ENCODE measurements at regions not wholly inside any gene's neighbourhood (a gene's known extent, or its start where the extent isn't known, plus 50 kb on each side); places are given as distances from the start of the nearest gene placed in this dataset.

DNA sequence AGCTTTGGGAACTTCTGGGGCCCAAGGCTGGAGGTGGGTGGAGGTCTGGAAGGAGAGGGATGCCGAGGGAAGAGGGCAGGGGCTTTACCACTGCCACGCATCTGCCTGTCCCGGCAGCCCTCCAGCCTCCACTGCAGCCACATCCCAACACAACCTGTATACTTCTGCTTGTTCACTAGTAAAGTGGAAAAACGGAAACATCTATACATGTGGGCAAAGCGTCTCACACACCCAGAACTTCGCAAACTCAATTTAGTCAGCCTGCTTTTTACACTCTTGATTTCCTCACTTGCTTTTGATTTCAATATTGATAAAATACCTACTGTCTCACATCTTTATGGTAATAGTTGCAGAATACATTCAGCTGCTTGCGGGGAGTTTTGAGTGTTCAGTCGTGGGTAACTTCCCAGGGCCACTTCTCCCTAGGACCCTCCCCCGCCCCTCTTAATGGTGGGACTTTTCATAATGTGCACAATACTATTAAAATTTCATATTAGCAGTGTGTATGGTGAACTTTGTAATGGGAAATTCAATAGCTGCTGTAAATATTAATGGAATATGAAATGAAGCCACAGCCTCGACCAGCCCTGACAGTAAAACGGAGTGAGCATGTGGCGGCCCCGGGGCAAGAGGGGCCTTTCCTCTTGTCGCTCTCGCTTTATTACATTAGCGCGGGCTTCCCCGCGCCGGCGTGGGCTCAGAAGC, 85.2 kb downstream of the NR2F2 start:
- DNase-seq (ENCODE audit: low read depth) = no peak

DNA sequence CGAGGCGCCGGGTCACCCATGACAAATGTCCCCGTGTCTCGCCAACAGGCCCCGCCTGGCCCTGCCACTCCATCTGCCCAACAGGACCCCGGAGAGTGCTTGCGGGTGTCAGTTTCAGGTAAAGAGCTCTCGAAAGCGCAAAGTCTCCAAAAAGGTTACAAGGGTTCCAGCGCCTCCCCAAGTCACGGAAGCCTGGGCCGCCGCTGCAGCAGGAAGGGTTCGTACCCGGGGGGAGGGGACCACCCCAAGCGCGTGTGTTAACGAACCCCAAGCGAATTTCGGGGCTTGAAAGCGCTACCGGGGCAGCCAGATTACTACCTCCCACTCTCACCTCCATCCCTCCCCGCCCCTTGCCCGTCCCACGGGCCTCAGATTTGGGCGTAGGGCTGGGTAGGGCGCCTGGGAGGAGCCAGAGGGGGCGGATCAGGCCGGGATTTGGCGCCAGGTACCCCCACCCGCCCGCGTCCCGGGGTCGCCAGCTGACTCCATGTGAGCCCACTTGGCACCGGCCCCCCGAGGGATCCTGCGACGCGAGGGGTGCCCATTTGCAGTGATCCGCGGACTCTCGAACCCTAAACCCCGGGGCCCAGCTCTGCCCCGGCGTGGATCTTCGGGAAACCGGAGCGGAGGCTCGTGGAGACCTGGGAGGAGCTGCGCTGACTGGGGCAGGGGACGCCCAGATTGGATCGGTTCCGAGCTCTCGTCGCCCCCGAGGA, 85.9 kb downstream of the NR2F2 start:
- DNase-seq (ENCODE audit: low read depth) = no peak

DNA sequence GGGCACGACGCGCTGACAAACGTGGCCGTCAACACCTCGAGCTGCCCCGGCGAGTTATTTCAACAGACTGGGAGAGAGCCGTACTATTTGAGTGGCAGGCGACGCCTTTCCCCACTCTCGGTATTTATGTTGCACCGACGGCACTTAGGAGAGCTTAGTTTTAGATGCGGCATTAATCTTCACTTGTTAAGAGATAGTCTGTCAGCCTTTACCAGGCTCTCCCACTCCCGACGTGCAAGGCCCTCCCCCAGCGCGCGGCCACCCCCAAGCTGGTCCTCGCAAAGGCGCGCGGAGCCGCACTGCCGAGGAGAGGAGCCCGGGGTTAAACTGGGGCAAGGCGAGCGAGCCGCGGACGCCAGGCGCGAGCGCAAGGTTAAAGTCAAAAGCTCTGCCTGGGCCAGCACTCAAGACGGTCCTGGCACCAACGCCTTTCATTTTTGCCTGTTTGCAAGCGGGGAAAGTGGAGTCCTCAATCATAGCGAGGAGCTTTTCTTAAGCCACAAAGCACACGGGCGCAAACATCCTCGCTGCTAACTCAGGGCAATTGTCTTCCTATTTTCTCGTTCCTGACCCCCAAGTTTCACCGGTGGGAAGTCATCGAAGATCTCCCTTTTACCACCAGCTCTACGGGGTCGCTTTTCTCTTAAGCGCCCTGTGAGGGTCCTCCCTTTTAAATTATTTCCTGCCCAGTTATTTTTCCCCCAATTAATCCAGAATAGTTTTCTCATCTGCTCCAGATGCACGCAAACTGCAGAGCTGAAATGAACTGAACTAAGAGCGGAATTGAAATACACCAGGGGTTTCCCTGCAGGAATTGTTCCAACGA, 86.6 kb downstream of the NR2F2 start:
- DNase-seq (ENCODE audit: low read depth) = no peak

GRCh38 chr15:96417760-96418130, 87.2 kb downstream of the NR2F2 start:
- DNase-seq (ENCODE audit: low read depth) = no peak

DNA sequence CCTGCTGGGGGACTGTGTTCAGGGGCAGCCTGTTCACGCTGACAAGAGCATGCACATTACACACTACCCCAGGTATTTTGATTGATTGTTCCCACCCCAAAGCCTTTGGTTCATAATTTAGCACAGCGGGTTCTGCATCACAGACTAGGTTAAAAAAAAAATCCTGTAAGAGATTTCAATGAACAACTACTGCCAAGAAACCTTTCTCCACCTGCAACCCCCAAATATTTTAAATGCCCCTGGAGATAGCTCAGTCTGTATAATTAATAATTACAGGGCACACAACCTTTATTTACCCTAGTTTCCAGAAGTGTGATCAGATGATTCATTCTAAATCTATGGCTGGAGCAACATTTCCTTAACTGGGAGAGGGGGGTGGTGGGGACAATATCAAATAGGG, 87.6 kb downstream of the NR2F2 start:
- DNase-seq (ENCODE audit: low read depth) = no peak

GRCh38 chr15:96421178-96421601, 90.7 kb downstream of the NR2F2 start:
- DNase-seq (ENCODE audit: low read depth) = no peak

- DNase-seq (ENCODE audit: low read depth) = no peak
Measured at GRCh38 chr15:96422125-96422524, 91.6 kb downstream of the NR2F2 start.

DNA sequence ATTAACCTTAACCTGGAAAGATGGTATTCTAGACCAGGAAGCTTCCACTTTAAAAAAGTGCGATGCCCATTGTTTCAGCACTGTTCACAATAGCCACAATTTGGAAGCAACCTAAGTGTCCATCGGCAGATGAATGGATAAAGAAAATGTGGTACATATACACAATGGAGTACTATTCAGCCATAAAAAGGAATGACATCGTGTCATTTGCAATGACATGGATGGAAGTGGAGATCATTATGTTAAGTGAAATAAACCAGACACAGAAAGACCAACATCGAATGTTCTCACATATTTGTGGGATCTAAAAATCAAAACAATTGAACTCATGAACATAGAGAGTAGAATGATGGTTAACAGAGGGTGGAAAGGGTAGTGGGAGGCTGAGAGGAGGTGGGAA, 94.2 kb downstream of the NR2F2 start:
- no peak for DNase-seq (ENCODE audit: low read depth)

DNA sequence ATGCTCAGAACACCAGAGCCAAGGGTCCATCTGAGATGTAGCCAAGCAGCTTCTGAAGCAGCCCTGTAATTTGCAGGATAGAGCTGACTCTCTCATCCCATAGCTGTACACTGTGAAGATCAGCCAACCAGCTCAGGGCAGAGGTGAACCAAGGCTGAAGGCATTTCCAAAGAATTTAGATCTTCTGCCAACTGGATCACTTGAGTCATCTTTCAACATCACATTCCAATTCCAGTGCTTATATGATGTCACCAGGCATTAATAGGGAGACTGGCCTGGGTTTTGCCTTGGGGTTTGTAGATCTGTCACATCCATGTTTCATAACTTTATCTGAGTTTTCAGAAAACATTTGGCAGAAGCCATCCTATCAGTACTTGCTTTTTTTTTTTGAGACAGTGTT, 98.2 kb downstream of the NR2F2 start:
- no peak for DNase-seq (ENCODE audit: low read depth)

DNA sequence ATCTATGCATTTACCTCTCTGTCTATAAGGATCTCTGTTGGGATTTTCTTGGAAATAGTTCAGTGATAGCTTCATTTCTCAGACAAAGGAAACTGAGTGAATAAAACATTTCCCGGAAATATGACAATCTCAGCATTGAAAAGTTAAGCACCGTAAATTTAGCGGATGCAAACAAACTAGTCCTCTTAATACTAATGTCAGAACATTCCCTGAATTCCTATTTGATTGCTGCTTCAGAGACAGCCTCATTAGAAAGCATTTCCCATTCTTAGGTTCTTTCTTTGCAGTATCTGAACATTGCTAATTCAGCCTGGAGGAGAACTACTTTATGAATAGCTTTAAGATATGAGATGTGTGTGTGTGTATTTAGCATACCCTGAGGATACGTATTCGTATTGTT, 101.3 kb downstream of the NR2F2 start:
- DNase-seq (ENCODE audit: low read depth) = no peak

- no peak for DNase-seq (ENCODE audit: low read depth)
Measured at GRCh38 chr15:96435022-96435421, 104.5 kb downstream of the NR2F2 start.

DNA sequence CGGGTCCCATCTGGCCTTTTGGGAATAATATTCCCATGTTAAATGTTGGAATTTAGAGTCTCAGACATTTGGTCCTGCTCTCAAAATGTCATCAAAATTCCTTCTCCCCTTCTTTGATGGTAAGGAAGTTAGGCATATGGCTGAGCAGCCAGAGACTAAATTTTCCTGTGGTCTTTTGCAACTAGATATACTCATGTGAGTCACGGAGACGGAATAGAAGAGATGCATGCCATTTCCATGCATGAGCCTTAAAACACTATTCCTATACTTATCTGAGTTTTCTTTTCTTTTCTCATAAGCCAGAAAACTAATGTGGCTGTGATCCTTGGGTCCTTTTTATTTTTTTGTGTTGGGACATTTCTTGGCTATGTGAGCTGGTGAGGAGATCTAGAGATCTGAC, 105.3 kb downstream of the NR2F2 start:
- DNase-seq (ENCODE audit: low read depth) = no peak

DNA sequence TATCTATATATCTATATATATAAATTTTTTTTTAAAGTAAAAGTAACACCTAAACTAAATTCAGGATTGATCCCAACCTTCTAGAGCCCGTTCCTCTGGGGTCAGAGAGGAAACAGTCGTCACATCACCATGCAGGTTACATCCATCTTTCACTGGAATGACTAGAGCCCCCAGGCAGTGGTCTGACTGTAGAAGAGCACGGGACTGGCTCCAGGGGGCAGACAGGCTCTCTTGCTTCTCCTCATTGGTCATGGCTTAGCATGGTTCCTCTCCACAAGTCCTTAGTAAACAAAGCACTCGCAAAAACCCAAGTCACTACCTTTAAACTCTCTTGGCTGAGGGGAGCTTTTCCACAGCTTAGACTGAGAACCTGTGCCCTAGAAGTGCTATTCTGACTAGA, 110.5 kb downstream of the NR2F2 start:
- DNase-seq (ENCODE audit: low read depth) = no peak

- no peak for DNase-seq (ENCODE audit: low read depth)
Measured at GRCh38 chr15:96442076-96442475, 111.6 kb downstream of the NR2F2 start.

DNA sequence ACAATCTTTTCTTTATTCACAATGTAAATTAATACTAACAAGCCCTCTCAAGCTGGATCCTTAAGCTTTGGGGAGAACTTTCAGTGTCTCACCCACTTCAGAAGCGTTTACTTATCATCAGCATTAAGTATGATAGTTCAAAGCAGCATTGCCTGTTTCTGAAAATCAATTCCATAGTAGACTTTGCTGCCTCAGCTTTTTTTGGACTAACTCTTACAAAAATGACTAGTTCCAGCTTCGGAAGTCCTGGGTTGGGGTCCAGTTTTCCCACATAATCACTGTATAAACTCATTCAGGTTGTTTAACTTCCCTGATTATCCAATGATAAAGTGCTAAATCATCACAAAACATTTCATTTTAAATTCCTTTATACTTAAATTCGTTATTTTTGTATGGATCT, 114.4 kb downstream of the NR2F2 start:
- DNase-seq (ENCODE audit: low read depth) = no peak

GRCh38 chr15:96448923-96449322, 118.4 kb downstream of the NR2F2 start:
- DNase-seq (ENCODE audit: low read depth) = no peak

GRCh38 chr15:96457841-96458240, 127.3 kb downstream of the NR2F2 start:
- no peak for DNase-seq (ENCODE audit: low read depth)

- DNase-seq (ENCODE audit: low read depth) = no peak
Measured at GRCh38 chr15:96460106-96460505, 129.6 kb downstream of the NR2F2 start.

GRCh38 chr15:96462768-96463750, 132.6 kb downstream of the NR2F2 start:
- no peak for DNase-seq (ENCODE audit: low read depth)

GRCh38 chr15:96466389-96466947, 136.0 kb downstream of the NR2F2 start:
- no peak for DNase-seq (ENCODE audit: low read depth)

DNA sequence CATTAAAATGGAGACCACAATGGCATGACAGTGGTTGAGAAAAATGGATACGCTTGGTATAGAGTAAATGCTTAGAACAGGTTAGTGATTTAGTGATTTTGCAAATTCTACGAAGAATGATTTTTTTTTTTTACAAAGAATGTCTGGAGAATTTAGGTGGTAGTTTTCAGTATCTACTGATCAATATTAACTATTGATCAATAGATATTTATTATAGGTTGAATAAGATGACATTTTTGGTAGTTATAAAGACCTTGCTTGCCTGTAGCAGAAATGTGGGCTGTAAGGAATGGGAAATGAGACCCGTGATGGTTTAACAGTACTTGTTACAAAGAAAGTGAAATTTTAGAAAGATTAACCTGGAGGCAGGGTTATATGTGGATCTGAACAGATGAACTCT, 137.5 kb downstream of the NR2F2 start:
- no peak for DNase-seq (ENCODE audit: low read depth)
